ENCODE measurements at regions not wholly inside any gene's neighbourhood (a gene's known extent, or its start where the extent isn't known, plus 50 kb on each side); places are given as distances from the start of the nearest gene placed in this dataset.

GRCh38 chr16:17901309-17901708 is 430.5 kb upstream of the XYLT1 start:
- intact Hi-C loops (cut with DNase I), result no loop called here

GRCh38 chr16:17899141-17899540 is 428.4 kb upstream of the XYLT1 start:
- Histone ChIP-seq H3K36me3 (no peaks in the 10 kb centered on the region), H3K9me3 (no peaks in the 10 kb centered on the region), H3K4me3 (no peak overlapping the region), H3K27ac (no peak overlapping the region), H3K4me1 (no peaks in the 10 kb centered on the region), H3K9ac (ENCODE audit: low read depth in 2 of 2, low read length in 2 of 2) (no peak overlapping the region), H3K27me3 (no peaks in the 10 kb centered on the region)
- DNase-seq, result no peak
- no peak for TF ChIP-seq CTCF (IDR thresholded peaks at IDR 0.05)
- intact Hi-C loops (cut with DNase I), result no loop called here

More at GRCh38 chr16:17901309-17901708, 430.5 kb upstream of the XYLT1 start:
- DNase-seq, result no peak
- H3K9ac ChIP-seq (ENCODE audit: low read depth in 2 of 2, low read length in 2 of 2), result no peak overlapping the region
- H3K9me3 ChIP-seq, result no peaks in the 10 kb centered on the region
- no peaks in the 10 kb centered on the region for H3K4me1 ChIP-seq
- no peak for TF ChIP-seq CTCF (IDR thresholded peaks at IDR 0.05)
- H3K27me3 ChIP-seq, result no peaks in the 10 kb centered on the region
- no peak overlapping the region for H3K4me3 ChIP-seq
- H3K36me3 ChIP-seq, result no peaks in the 10 kb centered on the region
- H3K27ac ChIP-seq, result no peak overlapping the region

GRCh38 chr16:17887963-17888362 is 417.2 kb upstream of the XYLT1 start:
- H3K27ac ChIP-seq, result no peak overlapping the region
- no peak for DNase-seq
- intact Hi-C loops (cut with DNase I), result no loop called here

GRCh38 chr16:17885659-17886207 is 415.0 kb upstream of the XYLT1 start:
- no peaks in the 10 kb centered on the region for H3K27me3 ChIP-seq
- no peaks in the 10 kb centered on the region for H3K9me3 ChIP-seq
- H3K4me1 ChIP-seq, result no peaks in the 10 kb centered on the region
- no peaks in the 10 kb centered on the region for H3K36me3 ChIP-seq
- no peak overlapping the region for H3K4me3 ChIP-seq
- no peak for DNase-seq
- TF ChIP-seq CTCF (IDR thresholded peaks at IDR 0.05), result no peak
- H3K9ac ChIP-seq (ENCODE audit: low read depth in 2 of 2, low read length in 2 of 2), result no peak overlapping the region
- intact Hi-C loops (cut with DNase I), result no loop called here
- H3K27ac ChIP-seq, result no peak overlapping the region

More at GRCh38 chr16:17887963-17888362, 417.2 kb upstream of the XYLT1 start:
- TF ChIP-seq CTCF (IDR thresholded peaks at IDR 0.05), result no peak
- Histone ChIP-seq H3K9ac (ENCODE audit: low read depth in 2 of 2, low read length in 2 of 2) (no peak overlapping the region), H3K4me1 (no peaks in the 10 kb centered on the region), H3K27me3 (no peaks in the 10 kb centered on the region), H3K9me3 (no peaks in the 10 kb centered on the region), H3K36me3 (no peaks in the 10 kb centered on the region), H3K4me3 (no peak overlapping the region)

GRCh38 chr16:17877821-17878360 is 407.1 kb upstream of the XYLT1 start:
- Histone ChIP-seq H3K4me1 (no peaks in the 10 kb centered on the region), H3K27ac (no peak overlapping the region), H3K9me3 (no peaks in the 10 kb centered on the region), H3K27me3 (no peaks in the 10 kb centered on the region), H3K4me3 (no peak overlapping the region), H3K9ac (ENCODE audit: low read depth in 2 of 2, low read length in 2 of 2) (no peak overlapping the region), H3K36me3 (no peaks in the 10 kb centered on the region)
- no peak for DNase-seq
- intact Hi-C loops (cut with DNase I), result no loop called here
- TF ChIP-seq CTCF (IDR thresholded peaks at IDR 0.05), result no peak
